ENCODE measurements at regions not wholly inside any gene's neighbourhood (a gene's known extent, or its start where the extent isn't known, plus 50 kb on each side); places are given as distances from the start of the nearest gene placed in this dataset.
"Not testable (repeated sequence)": the region's sequence is repeated elsewhere in the genome, so short reads cannot be mapped to it uniquely, and the experiment has no call there.

- not testable (repeated sequence) for H3K4me3 ChIP-seq (ENCODE audit: low read depth in 1 of 2, low read length in 2 of 2); H3K9me3 ChIP-seq (ENCODE audit: control insufficient read depth in 2 of 2, insufficient read depth in 1 of 2, low read depth in 1 of 2, low read length in 1 of 2); H3K27ac ChIP-seq (ENCODE audit: low read depth in 2 of 2, low read length in 1 of 2); H3K4me1 ChIP-seq (ENCODE audit: control insufficient read depth in 2 of 2, insufficient read depth in 2 of 2, low read length in 1 of 2); H3K27me3 ChIP-seq (ENCODE audit: control insufficient read depth in 1 of 2, insufficient read depth in 2 of 2, low read length in 2 of 2); H3K36me3 ChIP-seq (ENCODE audit: control insufficient read depth in 2 of 2, insufficient read depth in 2 of 2, low read length in 1 of 2)
- WGBS, 2 donors: 95 to 99% methylated on average over 16 to 19 of the region's 19 CpGs
These were observed 158.2 kb upstream of the MYRIP start for GRCh38 chr3:39651256-39651655.

- H3K4me1 ChIP-seq (ENCODE audit: control insufficient read depth in 2 of 2, insufficient read depth in 2 of 2, low read length in 1 of 2): no peaks in the 10 kb centered on the region
- H3K27ac ChIP-seq (ENCODE audit: low read depth in 2 of 2, low read length in 1 of 2): no peak overlapping the region
- H3K27me3 ChIP-seq (ENCODE audit: control insufficient read depth in 1 of 2, insufficient read depth in 2 of 2, low read length in 2 of 2): no peaks in the 10 kb centered on the region
- H3K9me3 ChIP-seq (ENCODE audit: control insufficient read depth in 2 of 2, insufficient read depth in 1 of 2, low read depth in 1 of 2, low read length in 1 of 2): no peaks in the 10 kb centered on the region
- WGBS, 2 donors: 85 to 86% methylated on average over 4 of the region's 4 CpGs
- no peaks in the 10 kb centered on the region for H3K36me3 ChIP-seq (ENCODE audit: control insufficient read depth in 2 of 2, insufficient read depth in 2 of 2, low read length in 1 of 2)
- H3K4me3 ChIP-seq (ENCODE audit: low read depth in 1 of 2, low read length in 2 of 2): no peak overlapping the region
These were observed 157.2 kb upstream of the MYRIP start for GRCh38 chr3:39651993-39652739.

- not testable (repeated sequence) for H3K9me3 ChIP-seq (ENCODE audit: control insufficient read depth in 2 of 2, insufficient read depth in 1 of 2, low read depth in 1 of 2, low read length in 1 of 2); H3K4me3 ChIP-seq (ENCODE audit: low read depth in 1 of 2, low read length in 2 of 2); H3K4me1 ChIP-seq (ENCODE audit: control insufficient read depth in 2 of 2, insufficient read depth in 2 of 2, low read length in 1 of 2); H3K36me3 ChIP-seq (ENCODE audit: control insufficient read depth in 2 of 2, insufficient read depth in 2 of 2, low read length in 1 of 2); H3K27ac ChIP-seq (ENCODE audit: low read depth in 2 of 2, low read length in 1 of 2); H3K27me3 ChIP-seq (ENCODE audit: control insufficient read depth in 1 of 2, insufficient read depth in 2 of 2, low read length in 2 of 2)
- WGBS, 2 donors: 89 to 93% methylated on average over 19 to 26 of the region's 26 CpGs
These were observed 153.7 kb upstream of the MYRIP start for GRCh38 chr3:39655718-39656117.

GRCh38 chr3:39657075-39657474, 152.3 kb upstream of the MYRIP start:
- H3K4me1 ChIP-seq (ENCODE audit: control insufficient read depth in 2 of 2, insufficient read depth in 2 of 2, low read length in 1 of 2): no peaks in the 10 kb centered on the region
- H3K27ac ChIP-seq (ENCODE audit: low read depth in 2 of 2, low read length in 1 of 2): no peak overlapping the region
- no peaks in the 10 kb centered on the region for H3K36me3 ChIP-seq (ENCODE audit: control insufficient read depth in 2 of 2, insufficient read depth in 2 of 2, low read length in 1 of 2)
- no peaks in the 10 kb centered on the region for H3K27me3 ChIP-seq (ENCODE audit: control insufficient read depth in 1 of 2, insufficient read depth in 2 of 2, low read length in 2 of 2)
- H3K9me3 ChIP-seq (ENCODE audit: control insufficient read depth in 2 of 2, insufficient read depth in 1 of 2, low read depth in 1 of 2, low read length in 1 of 2): no peaks in the 10 kb centered on the region
- H3K4me3 ChIP-seq (ENCODE audit: low read depth in 1 of 2, low read length in 2 of 2): no peak overlapping the region

- Histone ChIP-seq H3K27me3 (ENCODE audit: control insufficient read depth in 1 of 2, insufficient read depth in 2 of 2, low read length in 2 of 2) (no peaks in the 10 kb centered on the region), H3K4me1 (ENCODE audit: control insufficient read depth in 2 of 2, insufficient read depth in 2 of 2, low read length in 1 of 2) (no peaks in the 10 kb centered on the region), H3K4me3 (ENCODE audit: low read depth in 1 of 2, low read length in 2 of 2) (no peak overlapping the region), H3K9me3 (ENCODE audit: control insufficient read depth in 2 of 2, insufficient read depth in 1 of 2, low read depth in 1 of 2, low read length in 1 of 2) (no peaks in the 10 kb centered on the region), H3K36me3 (ENCODE audit: control insufficient read depth in 2 of 2, insufficient read depth in 2 of 2, low read length in 1 of 2) (no peaks in the 10 kb centered on the region), H3K27ac (ENCODE audit: low read depth in 2 of 2, low read length in 1 of 2) (no peak overlapping the region)
- 88 to 95% methylated on average over 1 of the region's 1 CpG for WGBS, 2 donors
These were observed 151.6 kb upstream of the MYRIP start for GRCh38 chr3:39657775-39658174.

- 93 to 97% methylated on average over 4 of the region's 4 CpGs for WGBS, 2 donors
- Histone ChIP-seq H3K27ac (ENCODE audit: low read depth in 2 of 2, low read length in 1 of 2) (no peak overlapping the region), H3K36me3 (ENCODE audit: control insufficient read depth in 2 of 2, insufficient read depth in 2 of 2, low read length in 1 of 2) (no peaks in the 10 kb centered on the region), H3K4me3 (ENCODE audit: low read depth in 1 of 2, low read length in 2 of 2) (no peak overlapping the region), H3K9me3 (ENCODE audit: control insufficient read depth in 2 of 2, insufficient read depth in 1 of 2, low read depth in 1 of 2, low read length in 1 of 2) (no peaks in the 10 kb centered on the region), H3K4me1 (ENCODE audit: control insufficient read depth in 2 of 2, insufficient read depth in 2 of 2, low read length in 1 of 2) (no peaks in the 10 kb centered on the region), H3K27me3 (ENCODE audit: control insufficient read depth in 1 of 2, insufficient read depth in 2 of 2, low read length in 2 of 2) (no peaks in the 10 kb centered on the region)
These were observed 144.5 kb upstream of the MYRIP start for GRCh38 chr3:39664931-39665330.

GRCh38 chr3:39665441-39665840, 144.0 kb upstream of the MYRIP start:
- no peak overlapping the region for H3K27ac ChIP-seq (ENCODE audit: low read depth in 2 of 2, low read length in 1 of 2)
- H3K4me3 ChIP-seq (ENCODE audit: low read depth in 1 of 2, low read length in 2 of 2): no peak overlapping the region
- H3K27me3 ChIP-seq (ENCODE audit: control insufficient read depth in 1 of 2, insufficient read depth in 2 of 2, low read length in 2 of 2): no peaks in the 10 kb centered on the region
- no peaks in the 10 kb centered on the region for H3K4me1 ChIP-seq (ENCODE audit: control insufficient read depth in 2 of 2, insufficient read depth in 2 of 2, low read length in 1 of 2)
- no peaks in the 10 kb centered on the region for H3K9me3 ChIP-seq (ENCODE audit: control insufficient read depth in 2 of 2, insufficient read depth in 1 of 2, low read depth in 1 of 2, low read length in 1 of 2)
- no peaks in the 10 kb centered on the region for H3K36me3 ChIP-seq (ENCODE audit: control insufficient read depth in 2 of 2, insufficient read depth in 2 of 2, low read length in 1 of 2)

GRCh38 chr3:39668420-39668819, 141.0 kb upstream of the MYRIP start:
- Histone ChIP-seq H3K36me3 (ENCODE audit: control insufficient read depth in 2 of 2, insufficient read depth in 2 of 2, low read length in 1 of 2) (no peaks in the 10 kb centered on the region), H3K27me3 (ENCODE audit: control insufficient read depth in 1 of 2, insufficient read depth in 2 of 2, low read length in 2 of 2) (no peaks in the 10 kb centered on the region), H3K4me3 (ENCODE audit: low read depth in 1 of 2, low read length in 2 of 2) (no peak overlapping the region), H3K9me3 (ENCODE audit: control insufficient read depth in 2 of 2, insufficient read depth in 1 of 2, low read depth in 1 of 2, low read length in 1 of 2) (no peaks in the 10 kb centered on the region), H3K4me1 (ENCODE audit: control insufficient read depth in 2 of 2, insufficient read depth in 2 of 2, low read length in 1 of 2) (no peaks in the 10 kb centered on the region), H3K27ac (ENCODE audit: low read depth in 2 of 2, low read length in 1 of 2) (no peak overlapping the region)
- 8 to 13% methylated on average over 5 of the region's 5 CpGs for WGBS, 2 donors

GRCh38 chr3:39671116-39671515, 138.3 kb upstream of the MYRIP start:
- Histone ChIP-seq H3K4me3 (ENCODE audit: low read depth in 1 of 2, low read length in 2 of 2) (no peak overlapping the region), H3K27ac (ENCODE audit: low read depth in 2 of 2, low read length in 1 of 2) (no peak overlapping the region), H3K36me3 (ENCODE audit: control insufficient read depth in 2 of 2, insufficient read depth in 2 of 2, low read length in 1 of 2) (no peaks in the 10 kb centered on the region), H3K4me1 (ENCODE audit: control insufficient read depth in 2 of 2, insufficient read depth in 2 of 2, low read length in 1 of 2) (no peaks in the 10 kb centered on the region), H3K9me3 (ENCODE audit: control insufficient read depth in 2 of 2, insufficient read depth in 1 of 2, low read depth in 1 of 2, low read length in 1 of 2) (no peaks in the 10 kb centered on the region), H3K27me3 (ENCODE audit: control insufficient read depth in 1 of 2, insufficient read depth in 2 of 2, low read length in 2 of 2) (no peaks in the 10 kb centered on the region)
- WGBS, 2 donors: 81 to 90% methylated on average over 4 of the region's 4 CpGs

GRCh38 chr3:39671600-39671999, 137.8 kb upstream of the MYRIP start:
- H3K4me3 ChIP-seq (ENCODE audit: low read depth in 1 of 2, low read length in 2 of 2): no peak overlapping the region
- WGBS, 2 donors: 32 to 53% methylated on average over 2 of the region's 2 CpGs
- H3K27ac ChIP-seq (ENCODE audit: low read depth in 2 of 2, low read length in 1 of 2): no peak overlapping the region
- H3K36me3 ChIP-seq (ENCODE audit: control insufficient read depth in 2 of 2, insufficient read depth in 2 of 2, low read length in 1 of 2): no peaks in the 10 kb centered on the region
- H3K27me3 ChIP-seq (ENCODE audit: control insufficient read depth in 1 of 2, insufficient read depth in 2 of 2, low read length in 2 of 2): no peaks in the 10 kb centered on the region
- no peaks in the 10 kb centered on the region for H3K9me3 ChIP-seq (ENCODE audit: control insufficient read depth in 2 of 2, insufficient read depth in 1 of 2, low read depth in 1 of 2, low read length in 1 of 2)
- no peaks in the 10 kb centered on the region for H3K4me1 ChIP-seq (ENCODE audit: control insufficient read depth in 2 of 2, insufficient read depth in 2 of 2, low read length in 1 of 2)
